GM20000 (cell line): ENCODE measurements at regions not wholly inside any gene's neighbourhood (a gene's known extent, or its start where the extent isn't known, plus 50 kb on each side); places are given as distances from the start of the nearest gene placed in this dataset.

Source experiments
- DNase-seq: peaks from one replicate; pipeline ENCODE4 v3.0.0; 2012; ENCODE audit warnings: low spot score
- CTCF ChIP-seq: IDR thresholded peaks from 2 replicates; pipeline ENCODE4 v1.5.1; 2012; ENCODE audit warnings: mild to moderate bottlenecking, control low read depth; ENCODE audit errors: extremely low read depth, missing control alignments

- no peak for TF ChIP-seq CTCF
- no peak for DNase-seq
Observed at GRCh38 chr17:72212041-72212440, 91.2 kb downstream of the SOX9 start.

DNA sequence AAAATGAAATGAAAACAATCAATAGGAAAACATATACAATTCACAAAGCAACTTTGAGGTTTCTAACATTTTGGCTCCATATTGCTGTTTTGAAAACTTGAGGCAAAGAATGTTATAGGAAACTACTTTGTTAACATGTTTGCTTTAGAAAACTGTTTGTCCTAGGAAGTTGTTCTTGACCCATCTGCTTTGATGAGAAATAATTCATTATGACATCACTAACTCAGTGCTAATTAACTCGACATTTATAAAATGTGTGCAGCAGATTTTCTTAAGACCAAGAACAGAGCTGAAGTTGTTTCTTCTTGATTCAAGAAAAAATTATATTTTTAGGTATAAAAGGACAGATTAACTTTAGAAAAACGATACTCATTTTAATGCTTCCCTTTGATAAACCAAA, 94.7 kb downstream of the SOX9 start:
- no peak for TF ChIP-seq CTCF
- no peak for DNase-seq

- no peak for DNase-seq
- TF ChIP-seq CTCF: no peak
Observed at GRCh38 chr17:72215928-72216327, 95.1 kb downstream of the SOX9 start.

DNA sequence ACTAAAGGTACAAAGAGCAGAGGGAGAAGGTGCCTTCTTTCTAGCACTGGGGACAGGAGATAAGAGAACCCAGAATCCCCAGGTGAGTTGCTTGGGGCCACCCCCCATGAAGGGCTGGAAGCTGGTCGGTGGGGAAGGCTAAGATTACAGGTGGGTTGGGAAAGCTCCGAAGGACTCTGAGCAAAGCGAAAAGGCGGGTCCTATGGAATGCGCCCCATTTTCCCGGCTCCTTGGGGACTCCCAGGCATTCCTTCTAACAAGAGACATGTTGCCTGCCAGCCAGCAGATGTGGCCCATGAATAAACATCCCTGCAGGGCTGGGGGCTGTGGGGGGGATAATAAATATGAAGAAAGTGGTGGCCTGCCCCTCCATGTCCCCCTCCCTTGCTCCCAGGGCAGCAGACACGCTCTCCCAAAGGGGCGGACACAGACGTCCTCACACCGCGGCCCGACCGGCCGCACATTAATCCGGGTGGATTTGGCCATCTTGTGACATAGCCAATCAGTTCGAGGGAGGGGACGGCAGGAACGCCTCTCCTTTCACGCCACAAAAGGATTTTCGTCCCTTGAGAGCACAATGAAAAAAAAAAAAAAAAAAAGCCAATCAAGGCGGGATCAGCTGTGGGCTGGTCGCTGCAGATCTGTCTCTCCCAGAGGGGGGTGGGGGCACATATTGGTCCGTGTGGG, 98.5 kb downstream of the SOX9 start:
- no peak for DNase-seq
- no peak for TF ChIP-seq CTCF

- no peak for TF ChIP-seq CTCF
- DNase-seq: no peak
Observed at GRCh38 chr17:72219824-72220493, 99.1 kb downstream of the SOX9 start.

GRCh38 chr17:72222661-72223380, 102.0 kb downstream of the SOX9 start:
- no peak for DNase-seq
- no peak for TF ChIP-seq CTCF

GRCh38 chr17:72223866-72224291, 103.1 kb downstream of the SOX9 start:
- no peak for TF ChIP-seq CTCF
- DNase-seq: no peak
